NCI-H345 treated with DMSO at 0.1 percent for 48 hours (cell line): ENCODE measurements at regions not wholly inside any gene's neighbourhood (a gene's known extent, or its start where the extent isn't known, plus 50 kb on each side); places are given as distances from the start of the nearest gene placed in this dataset.
A peak's percentile ranks its signal among the peaks of the same experiment; 100 is the strongest.

Experiments used
- DNase-seq: peaks from one replicate; lab custom pipeline; 2025; ENCODE audit not compliant: unreplicated experiment; lab: John Stamatoyannopoulos, UW

- no peak for DNase-seq
Observed at GRCh38 chr6:164130585-164130984, 716.1 kb downstream of the QKI start.

- DNase-seq: peak; percentile 70
Observed at GRCh38 chr6:164130151-164130550, 715.6 kb downstream of the QKI start.

GRCh38 chr6:164129218-164129617, 714.7 kb downstream of the QKI start:
- no peak for DNase-seq

- DNase-seq: no peak
Observed at GRCh38 chr6:164128101-164128500, 713.6 kb downstream of the QKI start.

GRCh38 chr6:164124986-164125385, 710.5 kb downstream of the QKI start:
- no peak for DNase-seq

- no peak for DNase-seq
Observed at GRCh38 chr6:164124473-164124872, 710.0 kb downstream of the QKI start.

- no peak for DNase-seq
Observed at GRCh38 chr6:164122109-164122508, 707.6 kb downstream of the QKI start.

GRCh38 chr6:164121527-164121926, 707.0 kb downstream of the QKI start:
- no peak for DNase-seq

GRCh38 chr6:164114651-164115050, 700.1 kb downstream of the QKI start:
- no peak for DNase-seq

GRCh38 chr6:164114051-164114450, 699.5 kb downstream of the QKI start:
- no peak for DNase-seq

GRCh38 chr6:164113637-164114036, 699.1 kb downstream of the QKI start:
- DNase-seq: no peak

- no peak for DNase-seq
Observed at GRCh38 chr6:164109770-164110140, 695.2 kb downstream of the QKI start.

GRCh38 chr6:164108869-164109769, 694.6 kb downstream of the QKI start:
- no peak for DNase-seq

- DNase-seq: no peak
Observed at GRCh38 chr6:164108092-164108491, 693.6 kb downstream of the QKI start.

- DNase-seq: no peak
Observed at GRCh38 chr6:164107297-164107995, 692.9 kb downstream of the QKI start.

- no peak for DNase-seq
Observed at GRCh38 chr6:164106345-164106769, 691.8 kb downstream of the QKI start.

GRCh38 chr6:164105705-164106104, 691.2 kb downstream of the QKI start:
- DNase-seq: no peak

GRCh38 chr6:164104432-164104831, 689.9 kb downstream of the QKI start:
- no peak for DNase-seq

GRCh38 chr6:164102693-164103092, 688.2 kb downstream of the QKI start:
- no peak for DNase-seq

GRCh38 chr6:164101859-164102258, 687.3 kb downstream of the QKI start:
- DNase-seq: no peak

GRCh38 chr6:164099269-164099865, 684.8 kb downstream of the QKI start:
- DNase-seq: no peak

- no peak for DNase-seq
Observed at GRCh38 chr6:164098857-164099267, 684.3 kb downstream of the QKI start.
